K562 (cell line): ENCODE measurements at regions not wholly inside any gene's neighbourhood (a gene's known extent, or its start where the extent isn't known, plus 50 kb on each side); places are given as distances from the start of the nearest gene placed in this dataset.

Source experiments
- ATAC-seq: fragments of 200-7000 bp; cut with Tn5 transposase; 3 replicates; pipeline ENCODE4 v1.9.1; 2020; ENCODE audit warnings: moderate library complexity
- BruUV-seq: library from RNA; stranded (reverse); fragments of 400-500 nt; replicated peaks from 2 replicates; lab custom pipeline; 2021; lab: Mats Ljungman, UMichigan
- CTCF ChIA-PET: fragments of 300-600 bp; formaldehyde crosslinking; extraction: SDS; loops from one replicate; lab custom pipeline; 2021; ENCODE audit warnings: low intra/inter-chr PET ratio; lab: Yijun Ruan, JAX
- POLR2A ChIA-PET: fragments of 300-600, 350-650 bp; sonication (Branson Sonifier 250); formaldehyde crosslinking; extraction: SDS; loops from one replicate; lab custom pipeline; 2021; ENCODE audit warnings: antibody characterized with exemption, inconsistent platforms; lab: Yijun Ruan, JAX
- DNase-seq, 4 experiments: peaks; one replicate each; pipeline versions ENCODE4 v3.0.0 to v3.0.0-alpha.2; 2011 to 2018; ENCODE audit warnings: low spot score in 3 of 4, mixed read lengths in 3 of 4; ENCODE audit errors: extremely low read depth in 1 of 4
- FAIRE-seq: peaks from 2 replicates; lab custom pipeline; 2011; peaks lifted over from hg19 to GRCh38; lab: Jason Lieb, UNC
- H2AFZ ChIP-seq: 2 replicates; pipeline ENCODE4 v1.6.0; 2011; ENCODE audit warnings: low read depth, low read length, control low read depth, inconsistent platforms
- H3K27ac ChIP-seq: fragments of 200-600 bp; 3 replicates; pipeline ENCODE4 v1.8.0; 2011; ENCODE audit warnings: low read depth, mild to moderate bottlenecking, control low read depth, inconsistent platforms, low read length, moderate library complexity, mixed read lengths; ENCODE audit errors: extremely low read depth
- H3K27me3 ChIP-seq, 2 experiments: fragments of 300-600 bp in 1 of 2; 2 replicates in 1 of 2; 3 replicates in 1 of 2; pipeline versions ENCODE4 v1.6.0 to v1.8.0; 2011; ENCODE audit warnings: inconsistent platforms in 2 of 2, low read length in 2 of 2, mild to moderate bottlenecking in 1 of 2, mixed read lengths in 1 of 2, moderate library complexity in 1 of 2; ENCODE audit not compliant: control insufficient read depth in 2 of 2, insufficient read depth in 2 of 2
- H3K36me3 ChIP-seq: fragments of 300-600 bp; 3 replicates; pipeline ENCODE4 v1.8.0; 2011; ENCODE audit warnings: mild to moderate bottlenecking, low read length, inconsistent platforms; ENCODE audit not compliant: control insufficient read depth, insufficient read depth
- H3K4me1 ChIP-seq, 2 experiments: fragments of 200-600 bp in 1 of 2; replicated peaks in 1 of 2; 2 replicates in 1 of 2; 3 replicates in 1 of 2; pipeline versions ENCODE4 v1.5.1 to v1.8.0; 2011; ENCODE audit warnings: inconsistent platforms in 2 of 2, low read length in 2 of 2, mild to moderate bottlenecking in 1 of 2, mixed read lengths in 1 of 2, moderate library complexity in 1 of 2; ENCODE audit not compliant: control insufficient read depth in 2 of 2, insufficient read depth in 2 of 2
- H3K4me2 ChIP-seq: 2 replicates; pipeline ENCODE4 v1.6.1; 2011; ENCODE audit warnings: low read length, control low read depth, inconsistent platforms, mixed read lengths; ENCODE audit not compliant: insufficient read depth
- H3K4me3 ChIP-seq: fragments of 200-600 bp; sonication (generic), shearing (Covaris generic); 2 replicates; pipeline ENCODE4 v1.5.1; 2016; ENCODE audit warnings: control low read depth, inconsistent platforms
- H3K79me2 ChIP-seq: fragments of 200-600 bp; 3 replicates; pipeline ENCODE4 v1.8.0; 2011; ENCODE audit warnings: low read length, inconsistent platforms; ENCODE audit not compliant: control insufficient read depth, insufficient read depth
- H3K9ac ChIP-seq, 2 experiments: 2 replicates each; pipeline versions ENCODE4 v1.6.0 to v1.6.1; 2011; ENCODE audit warnings: low read depth in 2 of 2, low read length in 2 of 2, control low read depth in 1 of 2, inconsistent platforms in 1 of 2, mild to moderate bottlenecking in 1 of 2, mixed read lengths in 1 of 2; ENCODE audit not compliant: insufficient read depth in 1 of 2
- H3K9me1 ChIP-seq: one replicate; pipeline ENCODE4 v1.6.0; 2011; ENCODE audit warnings: inconsistent platforms, mild to moderate bottlenecking, low read length, moderate library complexity; ENCODE audit not compliant: control insufficient read depth, insufficient read depth
- H3K9me3 ChIP-seq: replicated peaks from 2 replicates; pipeline ENCODE4 v1.5.1; 2011; ENCODE audit warnings: low read depth, low read length, inconsistent platforms; ENCODE audit not compliant: control insufficient read depth, insufficient read depth
- H4K20me1 ChIP-seq: replicated peaks from 2 replicates; pipeline ENCODE4 v1.6.1; 2011; ENCODE audit warnings: low read length, inconsistent platforms, mixed read lengths; ENCODE audit not compliant: control insufficient read depth, insufficient read depth
- AFF1 ChIP-seq, 2 experiments: fragments of 450-650 bp; IDR thresholded peaks; 2 replicates each; pipeline ENCODE4 v1.6.1; 2018; ENCODE audit warnings: mild to moderate bottlenecking in 2 of 2, low read depth in 1 of 2; ENCODE audit not compliant: partially characterized antibody in 2 of 2
- EGR1 ChIP-seq: fragments of 450-650 bp; conservative IDR thresholded peaks from 2 replicates; pipeline ENCODE4 v1.6.1; 2017; ENCODE audit warnings: mild to moderate bottlenecking
- FOXA3 ChIP-seq, 2 experiments: fragments of 450-650 bp in 1 of 2; sonication (generic) in 1 of 2; formaldehyde crosslinking; IDR thresholded peaks in 1 of 2; conservative IDR thresholded peaks in 1 of 2; 2 replicates each; pipeline versions ENCODE4 v1.4.0 to v1.8.0; 2020 to 2022; ENCODE audit warnings: mild to moderate bottlenecking in 2 of 2, missing genetic modification reagents in 1 of 2
- GTF2A2 ChIP-seq: IDR thresholded peaks from 2 replicates; pipeline ENCODE4 v1.6.1; 2016; ENCODE audit warnings: mild to moderate bottlenecking, missing genetic modification characterization, missing compliant biosample characterization
- KLF16 ChIP-seq: IDR thresholded peaks from 2 replicates; pipeline ENCODE4 v1.6.1; 2016; ENCODE audit warnings: antibody characterized with exemption
- NCOA4 ChIP-seq: fragments of 450-650 bp; IDR thresholded peaks from 2 replicates; pipeline ENCODE4 v1.6.1; 2018; ENCODE audit warnings: mild to moderate bottlenecking; ENCODE audit not compliant: partially characterized antibody
- POLR2AphosphoS2 ChIP-seq: IDR thresholded peaks from 2 replicates; pipeline ENCODE4 v1.6.1; 2012; ENCODE audit warnings: low read length, improper control_type of control experiment
- POU5F1 ChIP-seq: fragments of 150-350 bp; IDR thresholded peaks from 2 replicates; pipeline ENCODE4 v1.6.1; 2014; ENCODE audit warnings: borderline replicate concordance, low read length, low read depth, mild to moderate bottlenecking; ENCODE audit not compliant: partially characterized antibody
- SP2 ChIP-seq: IDR thresholded peaks from 2 replicates; pipeline ENCODE4 v1.6.1; 2011; ENCODE audit warnings: mild to moderate bottlenecking, low read depth, low read length, moderate library complexity; ENCODE audit not compliant: poor library complexity, severe bottlenecking; ENCODE audit errors: extremely low read depth
- ZNF23 ChIP-seq: fragments of 250-450 bp; sonication (Bioruptor Pico); IDR thresholded peaks from 2 replicates; pipeline ENCODE4 v1.4.0; 2020; ENCODE audit warnings: mild to moderate bottlenecking
- ZNF444 ChIP-seq: fragments of 250-450 bp; sonication (Bioruptor Pico); IDR thresholded peaks from 2 replicates; pipeline ENCODE4 v1.4.0; 2020; ENCODE audit warnings: mild to moderate bottlenecking, moderate library complexity
- ZNF584 ChIP-seq: fragments of 200-800 bp; sonication (Bioruptor generic); IDR thresholded peaks from 2 replicates; pipeline ENCODE4 v1.6.1; 2016; ENCODE audit warnings: low read depth, mild to moderate bottlenecking, missing genetic modification characterization, missing compliant biosample characterization
- WGBS: fragments of 100-300 bp; shearing (Covaris generic); methylation state at CpG from one replicate; pipeline ENCODE4 v1.1.6; 2016; ENCODE audit warnings: low coverage, mixed read lengths; ENCODE audit not compliant: insufficient coverage; ENCODE audit errors: missing lambda C conversion rate; 5-methylcytosine and 5-hydroxymethylcytosine counted together
- in situ Hi-C: fragments of 300-500 bp; cut with MboI; formaldehyde crosslinking; loops from 4 replicates; pipeline ENCODE4 v1.15.0; 2018; ENCODE audit warnings: inconsistent platforms, mixed read lengths
- intact Hi-C: fragments of 100-400 bp; cut with micrococcal nuclease; formaldehyde crosslinking; loops from 2 replicates; pipeline ENCODE4 v1.14.2; 2022
- TF ChIP-seq, protein P1 (sequence below): fragments of 250-450 bp; sonication (Bioruptor Pico); IDR thresholded peaks from 2 replicates; pipeline ENCODE4 v1.8.0; 2021; ENCODE audit warnings: moderate library complexity, mild to moderate bottlenecking, inconsistent platforms
- TF ChIP-seq, protein P2 (sequence below): sonication (generic); formaldehyde crosslinking; IDR thresholded peaks from 2 replicates; pipeline ENCODE4 v1.8.0; 2023; ENCODE audit warnings: mild to moderate bottlenecking, missing genetic modification reagents

GRCh38 chr2:54042341-54042740 lies 71.5 kb upstream of the PSME4 start (continued):
- no peak for TF ChIP-seq ZNF23 (CRISPR knock-in tag)
- TF ChIP-seq AFF1 (IDR thresholded peaks at IDR 0.05; ENCODE audit: low read depth in 1 of 2, partially characterized antibody in 2 of 2): no peak
- TF ChIP-seq NCOA4: no peak
- TF ChIP-seq, protein P1, sequence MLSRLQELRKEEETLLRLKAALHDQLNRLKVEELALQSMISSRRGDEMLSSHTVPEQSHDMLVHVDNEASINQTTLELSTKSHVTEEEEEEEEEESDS (CRISPR knock-in tag): no peak
- TF ChIP-seq, all 486 proteins: peak for 0

GRCh38 chr2:54041135-54041534 lies 70.3 kb upstream of the PSME4 start:
- Histone ChIP-seq H3K4me3 (no peak overlapping the region), H3K27me3 (no peaks in the 10 kb centered on the region), H3K9me1 (no peaks in the 10 kb centered on the region), H3K36me3 (no peaks in the 10 kb centered on the region), H3K4me1 (no peaks in the 10 kb centered on the region; a peak in 1 of 5 replicates), H3K9me3 (peaks cover 3% of the 10 kb centered on the region; the same call in 1 of the 2 replicates), H3K79me2 (no peaks in the 10 kb centered on the region), H3K27ac (no peak overlapping the region), H4K20me1 (no peaks in the 10 kb centered on the region), H3K4me2 (no peak overlapping the region), H3K9ac (no peak overlapping the region), H2AFZ (no peak overlapping the region)
- intact Hi-C loops (no loop called here), in situ Hi-C loops (no loop called here)
- DNase-seq: no peak
- WGBS: 17% methylated on average over 4 of the region's 4 CpGs
- CTCF ChIA-PET: no interaction called here
- no peak; the same call in 2 of the 3 replicates for ATAC-seq
- FAIRE-seq: no peak
- POLR2A ChIA-PET: no interaction called here
- BruUV-seq: no TSS peak
- TF ChIP-seq EGR1 (no peak), ZNF584 (CRISPR knock-in tag) (no peak), KLF16 (no peak), ZNF444 (CRISPR knock-in tag) (no peak), FOXA3 (CRISPR knock-in tag; conservative IDR thresholded peaks at IDR 0.05 in 1 of 2, IDR thresholded peaks at IDR 0.05 in 1 of 2) (no peak), POLR2AphosphoS2 (no peak), GTF2A2 (tag) (no peak), SP2 (no peak), POU5F1 (no peak)
- TF ChIP-seq, protein P2, sequence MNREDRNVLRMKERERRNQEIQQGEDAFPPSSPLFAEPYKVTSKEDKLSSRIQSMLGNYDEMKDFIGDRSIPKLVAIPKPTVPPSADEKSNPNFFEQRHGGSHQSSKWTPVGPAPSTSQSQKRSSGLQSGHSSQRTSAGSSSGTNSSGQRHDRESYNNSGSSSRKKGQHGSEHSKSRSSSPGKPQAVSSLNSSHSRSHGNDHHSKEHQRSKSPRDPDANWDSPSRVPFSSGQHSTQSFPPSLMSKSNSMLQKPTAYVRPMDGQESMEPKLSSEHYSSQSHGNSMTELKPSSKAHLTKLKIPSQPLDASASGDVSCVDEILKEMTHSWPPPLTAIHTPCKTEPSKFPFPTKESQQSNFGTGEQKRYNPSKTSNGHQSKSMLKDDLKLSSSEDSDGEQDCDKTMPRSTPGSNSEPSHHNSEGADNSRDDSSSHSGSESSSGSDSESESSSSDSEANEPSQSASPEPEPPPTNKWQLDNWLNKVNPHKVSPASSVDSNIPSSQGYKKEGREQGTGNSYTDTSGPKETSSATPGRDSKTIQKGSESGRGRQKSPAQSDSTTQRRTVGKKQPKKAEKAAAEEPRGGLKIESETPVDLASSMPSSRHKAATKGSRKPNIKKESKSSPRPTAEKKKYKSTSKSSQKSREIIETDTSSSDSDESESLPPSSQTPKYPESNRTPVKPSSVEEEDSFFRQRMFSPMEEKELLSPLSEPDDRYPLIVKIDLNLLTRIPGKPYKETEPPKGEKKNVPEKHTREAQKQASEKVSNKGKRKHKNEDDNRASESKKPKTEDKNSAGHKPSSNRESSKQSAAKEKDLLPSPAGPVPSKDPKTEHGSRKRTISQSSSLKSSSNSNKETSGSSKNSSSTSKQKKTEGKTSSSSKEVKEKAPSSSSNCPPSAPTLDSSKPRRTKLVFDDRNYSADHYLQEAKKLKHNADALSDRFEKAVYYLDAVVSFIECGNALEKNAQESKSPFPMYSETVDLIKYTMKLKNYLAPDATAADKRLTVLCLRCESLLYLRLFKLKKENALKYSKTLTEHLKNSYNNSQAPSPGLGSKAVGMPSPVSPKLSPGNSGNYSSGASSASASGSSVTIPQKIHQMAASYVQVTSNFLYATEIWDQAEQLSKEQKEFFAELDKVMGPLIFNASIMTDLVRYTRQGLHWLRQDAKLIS (CRISPR knock-in tag): no peak
